ENCODE measurements at regions not wholly inside any gene's neighbourhood (a gene's known extent, or its start where the extent isn't known, plus 50 kb on each side); places are given as distances from the start of the nearest gene placed in this dataset.

- TF ChIP-seq CTCF (IDR thresholded peaks at IDR 0.05; ENCODE audit: poor library complexity, severe bottlenecking) (no peak), POLR2AphosphoS5 (IDR thresholded peaks at IDR 0.05) (no peak), TAF1 (IDR thresholded peaks at IDR 0.05; ENCODE audit: low read depth) (no peak)
These were observed 148.7 kb downstream of the CD83 start for GRCh38 chr6:14266266-14266665.
